Astrocyte (in vitro differentiated cells and primary cell): ENCODE measurements at regions not wholly inside any gene's neighbourhood (a gene's known extent, or its start where the extent isn't known, plus 50 kb on each side); places are given as distances from the start of the nearest gene placed in this dataset.

Experiments
- DNase-seq: peaks from one replicate; pipeline ENCODE4 v3.0.0-alpha.2; 2010; ENCODE audit warnings: low read depth
- FAIRE-seq: peaks from 2 replicates; lab custom pipeline; 2011; peaks lifted over from hg19 to GRCh38; lab: Jason Lieb, UNC
- H2AFZ ChIP-seq: 2 replicates; pipeline ENCODE4 v1.6.0; 2012; ENCODE audit warnings: low read depth, low read length, inconsistent platforms
- H3K27ac ChIP-seq: 2 replicates; pipeline ENCODE4 v1.5.1; 2011; ENCODE audit warnings: low read depth, low read length, inconsistent platforms
- H3K27me3 ChIP-seq: 2 replicates; pipeline ENCODE4 v1.6.0; 2011; ENCODE audit warnings: low read length, inconsistent platforms; ENCODE audit not compliant: insufficient read depth
- H3K36me3 ChIP-seq: 2 replicates; pipeline ENCODE4 v1.5.1; 2011; ENCODE audit warnings: low read length, inconsistent platforms; ENCODE audit not compliant: insufficient read depth
- H3K4me1 ChIP-seq: 2 replicates; pipeline ENCODE4 v1.5.1; 2011; ENCODE audit warnings: low read length, inconsistent platforms; ENCODE audit not compliant: insufficient read depth
- H3K4me2 ChIP-seq: 2 replicates; pipeline ENCODE4 v1.6.0; 2012; ENCODE audit warnings: low read length, inconsistent platforms
- H3K4me3 ChIP-seq: 2 replicates; pipeline ENCODE4 v1.5.1; 2011; ENCODE audit warnings: low read depth, mild to moderate bottlenecking, low read length, inconsistent platforms; ENCODE audit not compliant: insufficient read depth
- H3K79me2 ChIP-seq: 2 replicates; pipeline ENCODE4 v1.6.0; 2012; ENCODE audit warnings: mild to moderate bottlenecking, low read length, inconsistent platforms; ENCODE audit not compliant: insufficient read depth
- H3K9ac ChIP-seq: 2 replicates; pipeline ENCODE4 v1.6.0; 2012; ENCODE audit warnings: mild to moderate bottlenecking, low read length, inconsistent platforms
- H3K9me3 ChIP-seq: 2 replicates; pipeline ENCODE4 v1.5.1; 2012; ENCODE audit warnings: low read depth, mild to moderate bottlenecking, low read length, inconsistent platforms; ENCODE audit not compliant: insufficient read depth
- H4K20me1 ChIP-seq: 2 replicates; pipeline ENCODE4 v1.6.0; 2012; ENCODE audit warnings: low read length, inconsistent platforms; ENCODE audit not compliant: insufficient read depth
- H3K27ac Mint-ChIP-seq: one replicate; pipeline ENCODE4 v1.8.0; 2021; ENCODE audit warnings: mild to moderate bottlenecking, mixed read lengths; ENCODE audit not compliant: unreplicated experiment
- H3K27me3 Mint-ChIP-seq: one replicate; pipeline ENCODE4 v1.8.0; 2021; ENCODE audit warnings: low read depth, mixed read lengths; ENCODE audit not compliant: unreplicated experiment
- H3K36me3 Mint-ChIP-seq: one replicate; pipeline ENCODE4 v1.8.0; 2021; ENCODE audit warnings: low read depth, mixed read lengths; ENCODE audit not compliant: unreplicated experiment
- H3K4me1 Mint-ChIP-seq: one replicate; pipeline ENCODE4 v1.8.0; 2021; ENCODE audit warnings: low read depth, mixed read lengths; ENCODE audit not compliant: unreplicated experiment
- H3K4me3 Mint-ChIP-seq: one replicate; pipeline ENCODE4 v1.8.0; 2021; ENCODE audit warnings: mild to moderate bottlenecking, moderate library complexity, mixed read lengths; ENCODE audit not compliant: unreplicated experiment
- H3K9me3 Mint-ChIP-seq: one replicate; pipeline ENCODE4 v1.8.0; 2021; ENCODE audit warnings: mild to moderate bottlenecking, mixed read lengths; ENCODE audit not compliant: unreplicated experiment
- CTCF ChIP-seq: IDR thresholded peaks from 2 replicates; pipeline ENCODE4 v1.5.1; 2011; ENCODE audit warnings: low read depth, mild to moderate bottlenecking, inconsistent platforms, low read length, moderate library complexity; ENCODE audit not compliant: insufficient read depth
- EZH2 ChIP-seq: IDR thresholded peaks from 2 replicates; pipeline ENCODE4 v1.6.1; 2012; ENCODE audit warnings: mild to moderate bottlenecking, low read length, inconsistent platforms; ENCODE audit not compliant: insufficient read depth

- Histone ChIP-seq H3K27me3 (no peaks in the 10 kb centered on the region), H3K4me1 (no peaks in the 10 kb centered on the region), H3K4me3 (no peak overlapping the region), H3K9ac (no peak overlapping the region), H3K4me2 (no peak overlapping the region), H3K36me3 (no peaks in the 10 kb centered on the region), H3K79me2 (no peaks in the 10 kb centered on the region), H3K9me3 (no peaks in the 10 kb centered on the region), H2AFZ (no peak overlapping the region), H3K27ac (no peak overlapping the region), H4K20me1 (no peaks in the 10 kb centered on the region)
- Mint-ChIP-seq H3K4me3 (no peak overlapping the region), H3K27ac (no peak overlapping the region), H3K9me3 (no peaks in the 10 kb centered on the region), H3K4me1 (no peaks in the 10 kb centered on the region), H3K36me3 (no peaks in the 10 kb centered on the region), H3K27me3 (no peaks in the 10 kb centered on the region)
- no peak for FAIRE-seq
- no peak for DNase-seq
- TF ChIP-seq EZH2 (no peak), CTCF (no peak)
Measured at GRCh38 chr18:67134911-67135310, 381.6 kb downstream of the DSEL start.

- Histone ChIP-seq H3K9ac (no peak overlapping the region), H4K20me1 (no peaks in the 10 kb centered on the region), H3K4me1 (no peaks in the 10 kb centered on the region), H3K4me2 (no peak overlapping the region), H3K79me2 (no peaks in the 10 kb centered on the region), H3K9me3 (no peaks in the 10 kb centered on the region), H3K27ac (no peak overlapping the region), H2AFZ (no peak overlapping the region), H3K27me3 (no peaks in the 10 kb centered on the region), H3K4me3 (no peak overlapping the region), H3K36me3 (no peaks in the 10 kb centered on the region)
- Mint-ChIP-seq H3K27ac (no peak overlapping the region), H3K4me3 (no peak overlapping the region), H3K36me3 (no peaks in the 10 kb centered on the region), H3K4me1 (no peaks in the 10 kb centered on the region), H3K27me3 (no peaks in the 10 kb centered on the region), H3K9me3 (no peaks in the 10 kb centered on the region)
- TF ChIP-seq CTCF: no peak
- no peak for TF ChIP-seq EZH2
- FAIRE-seq (no peak), DNase-seq (no peak)
Measured at GRCh38 chr18:67133669-67134068, 382.9 kb downstream of the DSEL start.

- no peaks in the 10 kb centered on the region for H3K27me3 ChIP-seq
- FAIRE-seq (no peak), DNase-seq (no peak)
- no peaks in the 10 kb centered on the region for H4K20me1 ChIP-seq
- no peaks in the 10 kb centered on the region for H3K4me1 Mint-ChIP-seq
- H3K27ac Mint-ChIP-seq: no peak overlapping the region
- no peak overlapping the region for H3K4me3 Mint-ChIP-seq
- no peaks in the 10 kb centered on the region for H3K9me3 ChIP-seq
- H3K27me3 Mint-ChIP-seq: no peaks in the 10 kb centered on the region
- H3K4me1 ChIP-seq: no peaks in the 10 kb centered on the region
- no peak overlapping the region for H3K4me2 ChIP-seq
- no peak overlapping the region for H2AFZ ChIP-seq
- no peaks in the 10 kb centered on the region for H3K9me3 Mint-ChIP-seq
- H3K4me3 ChIP-seq: no peak overlapping the region
- TF ChIP-seq EZH2: no peak
- TF ChIP-seq CTCF: no peak
- no peaks in the 10 kb centered on the region for H3K79me2 ChIP-seq
- H3K36me3 Mint-ChIP-seq: no peaks in the 10 kb centered on the region
- H3K27ac ChIP-seq: no peak overlapping the region
- no peaks in the 10 kb centered on the region for H3K36me3 ChIP-seq
- H3K9ac ChIP-seq: no peak overlapping the region
Measured at GRCh38 chr18:67132919-67133318, 383.6 kb downstream of the DSEL start.
